ENCODE measurements at regions not wholly inside any gene's neighbourhood (a gene's known extent, or its start where the extent isn't known, plus 50 kb on each side); places are given as distances from the start of the nearest gene placed in this dataset.
A peak's percentile ranks its signal among the peaks of the same experiment; 100 is the strongest.
"Not testable (repeated sequence)": the region's sequence is repeated elsewhere in the genome, so short reads cannot be mapped to it uniquely, and the experiment has no call there.

GRCh38 chr1:103469801-103470200 is 55.7 kb upstream of the RNPC3 start:
- no peak for DNase-seq

- no peak for DNase-seq
Observed at GRCh38 chr1:103467100-103467499, 58.4 kb upstream of the RNPC3 start.

- DNase-seq = peak; percentile 1
Observed at GRCh38 chr1:103461161-103462105, 64.1 kb upstream of the RNPC3 start.

- no peak for DNase-seq
Observed at GRCh38 chr1:103460511-103460910, 65.0 kb upstream of the RNPC3 start.

GRCh38 chr1:103459346-103459745 is 66.2 kb upstream of the RNPC3 start:
- no peak for DNase-seq

GRCh38 chr1:103457886-103458455 is 67.5 kb upstream of the RNPC3 start:
- no peak for DNase-seq

- no peak for DNase-seq
Observed at GRCh38 chr1:103448560-103448959, 76.9 kb upstream of the RNPC3 start.

- no peak for DNase-seq
Observed at GRCh38 chr1:103447471-103447870, 78.0 kb upstream of the RNPC3 start.

GRCh38 chr1:103441342-103441741 is 84.2 kb upstream of the RNPC3 start:
- DNase-seq = no peak

GRCh38 chr1:103436568-103437100 is 88.9 kb upstream of the RNPC3 start:
- not testable (repeated sequence) for DNase-seq

GRCh38 chr1:103435443-103435842 is 90.1 kb upstream of the RNPC3 start:
- no peak for DNase-seq

- DNase-seq = no peak
Observed at GRCh38 chr1:103424650-103425049, 100.8 kb upstream of the RNPC3 start.

- DNase-seq = no peak
Observed at GRCh38 chr1:103416681-103417286, 108.7 kb upstream of the RNPC3 start.

- no peak for DNase-seq
Observed at GRCh38 chr1:103387898-103388297, 137.6 kb upstream of the RNPC3 start.

GRCh38 chr1:103373991-103374390 is 151.5 kb upstream of the RNPC3 start:
- no peak for DNase-seq

- no peak for DNase-seq
Observed at GRCh38 chr1:103372866-103373265, 152.6 kb upstream of the RNPC3 start.

- DNase-seq = no peak
Observed at GRCh38 chr1:103371234-103371633, 154.3 kb upstream of the RNPC3 start.

- no peak for DNase-seq
Observed at GRCh38 chr1:103367186-103367585, 158.3 kb upstream of the RNPC3 start.

- no peak for DNase-seq
Observed at GRCh38 chr1:103365860-103366569, 159.5 kb upstream of the RNPC3 start.

- no peak for DNase-seq
Observed at GRCh38 chr1:103363008-103363365, 162.5 kb upstream of the RNPC3 start.

- DNase-seq = no peak
Observed at GRCh38 chr1:103362348-103363007, 163.0 kb upstream of the RNPC3 start.

GRCh38 chr1:103353391-103353790 is 172.1 kb upstream of the RNPC3 start:
- no peak for DNase-seq
